GM12878 (cell line): ENCODE measurements at regions not wholly inside any gene's neighbourhood (a gene's known extent, or its start where the extent isn't known, plus 50 kb on each side); places are given as distances from the start of the nearest gene placed in this dataset.

Experiments used
- ATAC-seq: fragments of 200-7000 bp; cut with Tn5 transposase; 3 replicates; pipeline ENCODE4 v1.9.1; 2020; ENCODE audit warnings: mild to moderate bottlenecking, moderate library complexity
- BruUV-seq: library from RNA; stranded (reverse); fragments of 400-500 nt; replicated peaks from 2 replicates; lab custom pipeline; 2021; lab: Mats Ljungman, UMichigan
- CTCF ChIA-PET: fragments of 300-600 bp; sonication (Branson Sonifier 250); formaldehyde crosslinking; extraction: SDS; loops from one replicate; lab custom pipeline; 2021; ENCODE audit warnings: inconsistent platforms; lab: Yijun Ruan, JAX
- POLR2A ChIA-PET: fragments of 350-600 bp; formaldehyde crosslinking; extraction: SDS; loops from one replicate; lab custom pipeline; 2021; ENCODE audit warnings: inconsistent platforms; lab: Charles Lee
- RAD21 ChIA-PET: fragments of 300-600 bp; sonication (Branson Sonifier 250); formaldehyde crosslinking; loops from one replicate; lab custom pipeline; 2023; ENCODE audit warnings: antibody characterized with exemption; ENCODE audit not compliant: unreplicated experiment; lab: Charles Lee
- SMC1A ChIA-PET: fragments of 300-600 bp; sonication (Branson Sonifier 250); formaldehyde crosslinking; loops from one replicate; lab custom pipeline; 2023; ENCODE audit not compliant: unreplicated experiment, uncharacterized antibody; lab: Charles Lee
- DNase-seq: peaks from one replicate; pipeline ENCODE4 v3.0.0-alpha.2; 2011; ENCODE audit warnings: low read depth, low spot score
- FAIRE-seq: peaks from 3 replicates; lab custom pipeline; 2011; peaks lifted over from hg19 to GRCh38; lab: Jason Lieb, UNC
- H2AFZ ChIP-seq: 2 replicates; pipeline ENCODE4 v1.6.0; 2011; ENCODE audit warnings: low read depth, low read length, control low read depth; ENCODE audit not compliant: control insufficient read depth
- H3K27ac ChIP-seq: 2 replicates; pipeline ENCODE4 v1.5.1; 2011; ENCODE audit warnings: control low read depth; ENCODE audit not compliant: control insufficient read depth, insufficient read depth
- H3K27me3 ChIP-seq, 2 experiments: replicated peaks in 1 of 2; 2 replicates each; pipeline versions ENCODE4 v1.6.0 to v1.6.1; 2011; ENCODE audit warnings: low read length in 1 of 2; ENCODE audit not compliant: control insufficient read depth in 2 of 2, insufficient read depth in 2 of 2
- H3K36me3 ChIP-seq, 2 experiments: 2 replicates each; pipeline ENCODE4 v1.5.1; 2011; ENCODE audit warnings: low read length in 1 of 2; ENCODE audit not compliant: control insufficient read depth in 2 of 2, insufficient read depth in 2 of 2
- H3K4me1 ChIP-seq: 2 replicates; pipeline ENCODE4 v1.6.1; 2011; ENCODE audit warnings: mild to moderate bottlenecking, low read length, moderate library complexity, mixed read lengths; ENCODE audit not compliant: control insufficient read depth, insufficient read depth
- H3K4me2 ChIP-seq: 2 replicates; pipeline ENCODE4 v1.6.0; 2011; ENCODE audit warnings: control low read depth; ENCODE audit not compliant: control insufficient read depth, insufficient read depth
- H3K4me3 ChIP-seq: fragments of 200-600 bp; sonication (generic); 2 replicates; pipeline ENCODE4 v1.5.1; 2016
- H3K79me2 ChIP-seq: 2 replicates; pipeline ENCODE4 v1.6.0; 2011; ENCODE audit warnings: low read length; ENCODE audit not compliant: control insufficient read depth, insufficient read depth
- H3K9ac ChIP-seq: 2 replicates; pipeline ENCODE4 v1.8.0; 2011; ENCODE audit warnings: low read length, control low read depth, mixed read lengths; ENCODE audit not compliant: control insufficient read depth, insufficient read depth
- H3K9me3 ChIP-seq: replicated peaks from 3 replicates; pipeline ENCODE4 v1.5.1; 2011; ENCODE audit warnings: mild to moderate bottlenecking, low read length; ENCODE audit not compliant: control insufficient read depth, insufficient read depth
- H4K20me1 ChIP-seq: 2 replicates; pipeline ENCODE4 v1.6.0; 2011; ENCODE audit not compliant: control insufficient read depth, insufficient read depth
- BCLAF1 ChIP-seq: fragments of 450-650 bp; IDR thresholded peaks from 2 replicates; pipeline ENCODE4 v1.6.1; 2017; ENCODE audit warnings: antibody characterized with exemption, mild to moderate bottlenecking, moderate library complexity
- BMI1 ChIP-seq: fragments of 450-650 bp; IDR thresholded peaks from 2 replicates; pipeline ENCODE4 v1.6.1; 2016; ENCODE audit warnings: mild to moderate bottlenecking, moderate library complexity, borderline replicate concordance
- CHD2 ChIP-seq: IDR thresholded peaks from 2 replicates; pipeline ENCODE4 v1.6.1; 2011; ENCODE audit warnings: low read depth, low read length, improper control_type of control experiment, borderline replicate concordance
- E2F4 ChIP-seq: IDR thresholded peaks from 2 replicates; pipeline ENCODE4 v1.6.1; 2012; ENCODE audit warnings: low read depth, low read length, improper control_type of control experiment
- IRF5 ChIP-seq: fragments of 450-650 bp; IDR thresholded peaks from 2 replicates; pipeline ENCODE4 v1.6.1; 2017; ENCODE audit warnings: borderline replicate concordance
- JUND ChIP-seq: IDR thresholded peaks from 2 replicates; pipeline ENCODE4 v1.6.1; 2012; ENCODE audit warnings: low read depth, mild to moderate bottlenecking, low read length, improper control_type of control experiment, moderate library complexity
- MXI1 ChIP-seq: fragments of 150-350 bp; IDR thresholded peaks from 2 replicates; pipeline ENCODE4 v1.6.1; 2011; ENCODE audit warnings: low read depth, mild to moderate bottlenecking, inconsistent platforms, low read length, improper control_type of control experiment
- RAD21 ChIP-seq: IDR thresholded peaks from 2 replicates; pipeline ENCODE4 v1.6.1; 2011; ENCODE audit warnings: mild to moderate bottlenecking, low read depth, low read length, moderate library complexity; ENCODE audit not compliant: insufficient read depth
- RAD51 ChIP-seq: fragments of 450-650 bp; IDR thresholded peaks from 2 replicates; pipeline ENCODE4 v1.6.1; 2016; ENCODE audit warnings: moderate library complexity, mild to moderate bottlenecking, inconsistent platforms
- RELB ChIP-seq: fragments of 450-650 bp; IDR thresholded peaks from 2 replicates; pipeline ENCODE4 v1.6.1; 2017; ENCODE audit warnings: low read depth, mild to moderate bottlenecking, moderate library complexity
- SREBF1 ChIP-seq: IDR thresholded peaks from 2 replicates; pipeline ENCODE4 v1.6.1; 2012; ENCODE audit warnings: mild to moderate bottlenecking, low read length
- ZZZ3 ChIP-seq: IDR thresholded peaks from 2 replicates; pipeline ENCODE4 v1.6.1; 2011; ENCODE audit warnings: low read depth; ENCODE audit not compliant: control insufficient read depth, insufficient read length
- WGBS: methylation state at CpG from one replicate; pipeline ENCODE4 v1.1.6; 2016; ENCODE audit warnings: low lambda C conversion rate; ENCODE audit not compliant: insufficient replicate concordance, insufficient coverage; ENCODE audit errors: missing lambda C conversion rate; 5-methylcytosine and 5-hydroxymethylcytosine counted together
- in situ Hi-C: fragments of 300-500 bp; cut with MboI; formaldehyde crosslinking; loops from 9 replicates; pipeline ENCODE4 v1.14.3; 2018; ENCODE audit warnings: mixed read lengths
- intact Hi-C: fragments of 100-400 bp; cut with micrococcal nuclease; formaldehyde crosslinking; loops from one replicate; pipeline ENCODE4 v1.14.2; 2022; ENCODE audit not compliant: unreplicated experiment
- TF ChIP-seq, protein P1 (sequence below): fragments of 450-650 bp; IDR thresholded peaks from 2 replicates; pipeline ENCODE4 v1.6.1; 2017; ENCODE audit warnings: mild to moderate bottlenecking

DNA sequence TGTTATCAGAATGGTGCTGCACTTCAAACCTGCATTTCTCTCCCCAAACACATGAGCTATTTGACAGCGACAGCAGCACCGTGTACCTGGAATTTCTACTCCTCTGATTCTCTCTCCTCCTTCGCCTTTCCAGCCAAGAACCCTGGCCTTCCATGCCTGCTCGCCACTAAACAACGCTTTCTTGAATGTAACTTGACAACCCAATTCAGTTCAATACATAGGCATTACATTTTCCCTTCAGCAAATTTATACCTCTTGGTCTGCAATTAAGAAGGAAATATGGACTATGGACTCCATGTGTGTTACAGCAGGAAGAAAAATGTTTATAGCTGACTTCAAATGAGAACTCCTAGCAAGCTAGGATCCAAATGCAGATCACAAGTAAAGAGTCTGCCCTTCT is 162.6 kb upstream of the AUTS2 start (continued):
- TF ChIP-seq RELB (no peak), BCLAF1 (no peak)

DNA sequence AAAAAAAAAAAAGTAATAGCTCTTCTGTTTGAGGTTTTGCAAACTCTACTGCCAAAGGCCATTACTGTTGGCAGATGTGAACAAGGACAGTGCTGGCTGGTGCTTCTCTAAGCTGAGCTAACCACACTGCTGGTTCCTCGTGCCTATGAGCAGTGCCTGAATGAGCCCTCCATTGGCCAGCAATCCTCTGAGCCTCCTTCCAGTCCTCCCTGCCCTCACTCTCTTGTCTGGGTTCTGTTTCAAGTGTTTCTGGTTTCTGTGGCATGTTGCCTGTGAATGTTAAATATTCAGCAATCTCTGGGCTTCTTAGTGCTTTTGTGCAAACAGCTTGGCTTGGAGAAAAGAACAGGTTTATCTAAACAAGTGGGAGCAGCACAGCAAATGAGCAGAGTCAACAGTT is 161.3 kb upstream of the AUTS2 start:
- ChIA-PET POLR2A (no interaction called here), CTCF (no interaction called here), SMC1A (interaction anchor here (1.3 kb wide), 2 partner anchors 14 to 168 kb away, joined by 3 to 4 read pairs; no protein-coding TSS in a partner anchor), RAD21 (interaction anchor here (0.6 kb wide), 1 partner anchor 24 kb away, joined by 3 read pairs; no protein-coding TSS in a partner anchor)
- H3K36me3 ChIP-seq: no peaks in the 10 kb centered on the region
- intact Hi-C loops: loop anchor here (10.0 kb wide), 1 partner anchor 388 kb away; no protein-coding TSS in a partner anchor
- H3K27me3 ChIP-seq: no peaks in the 10 kb centered on the region
- H3K4me3 ChIP-seq: no peak overlapping the region
- peaks cover 8% of the 10 kb centered on the region; the same call in 2 of the 3 replicates for H3K9me3 ChIP-seq
- H2AFZ ChIP-seq: no peak overlapping the region
- WGBS: 0% methylated on average over 1 of the region's 1 CpG
- ATAC-seq: no peak
- H4K20me1 ChIP-seq: no peaks in the 10 kb centered on the region
- H3K9ac ChIP-seq: no peak overlapping the region
- no TSS peak for BruUV-seq
- no peaks in the 10 kb centered on the region for H3K79me2 ChIP-seq
- no peak for DNase-seq
- H3K27ac ChIP-seq: no peak overlapping the region
- H3K4me2 ChIP-seq: no peak overlapping the region
- no peak for FAIRE-seq
- peaks cover 2% of the 10 kb centered on the region; the same call in 1 of the 2 replicates for H3K4me1 ChIP-seq
- in situ Hi-C loops: no loop called here
- TF ChIP-seq CHD2 (no peak), RAD21 (no peak), BMI1 (no peak), E2F4 (no peak), ZZZ3 (no peak), MXI1 (no peak), SREBF1 (no peak), IRF5 (no peak), RAD51 (no peak), JUND (no peak)
- TF ChIP-seq, protein P1, sequence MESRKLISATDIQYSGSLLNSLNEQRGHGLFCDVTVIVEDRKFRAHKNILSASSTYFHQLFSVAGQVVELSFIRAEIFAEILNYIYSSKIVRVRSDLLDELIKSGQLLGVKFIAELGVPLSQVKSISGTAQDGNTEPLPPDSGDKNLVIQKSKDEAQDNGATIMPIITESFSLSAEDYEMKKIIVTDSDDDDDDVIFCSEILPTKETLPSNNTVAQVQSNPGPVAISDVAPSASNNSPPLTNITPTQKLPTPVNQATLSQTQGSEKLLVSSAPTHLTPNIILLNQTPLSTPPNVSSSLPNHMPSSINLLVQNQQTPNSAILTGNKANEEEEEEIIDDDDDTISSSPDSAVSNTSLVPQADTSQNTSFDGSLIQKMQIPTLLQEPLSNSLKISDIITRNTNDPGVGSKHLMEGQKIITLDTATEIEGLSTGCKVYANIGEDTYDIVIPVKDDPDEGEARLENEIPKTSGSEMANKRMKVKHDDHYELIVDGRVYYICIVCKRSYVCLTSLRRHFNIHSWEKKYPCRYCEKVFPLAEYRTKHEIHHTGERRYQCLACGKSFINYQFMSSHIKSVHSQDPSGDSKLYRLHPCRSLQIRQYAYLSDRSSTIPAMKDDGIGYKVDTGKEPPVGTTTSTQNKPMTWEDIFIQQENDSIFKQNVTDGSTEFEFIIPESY: no peak
